Thyroid gland (tissue), 4 donors: ENCODE measurements at regions not wholly inside any gene's neighbourhood (a gene's known extent, or its start where the extent isn't known, plus 50 kb on each side); places are given as distances from the start of the nearest gene placed in this dataset.

Experiments
- POLR2A ChIP-seq, 2 donors: fragments of 450-650 bp; IDR thresholded peaks; one replicate each; pipeline ENCODE4 v1.6.1; 2017; ENCODE audit warnings: antibody characterized with exemption in 2 of 2, mild to moderate bottlenecking in 2 of 2, moderate library complexity in 1 of 2
- TF ChIP-seq, protein P1 (sequence below), 6 experiments: fragments of 200-600 bp in 3 of 6; fragments of 450-650 bp in 3 of 6; sonication (generic) in 3 of 6; IDR thresholded peaks; one replicate each; pipeline ENCODE4 v1.5.1; 2016 to 2019; ENCODE audit warnings: antibody characterized with exemption in 6 of 6, mild to moderate bottlenecking in 2 of 6, inconsistent platforms in 1 of 6, moderate library complexity in 1 of 6

DNA sequence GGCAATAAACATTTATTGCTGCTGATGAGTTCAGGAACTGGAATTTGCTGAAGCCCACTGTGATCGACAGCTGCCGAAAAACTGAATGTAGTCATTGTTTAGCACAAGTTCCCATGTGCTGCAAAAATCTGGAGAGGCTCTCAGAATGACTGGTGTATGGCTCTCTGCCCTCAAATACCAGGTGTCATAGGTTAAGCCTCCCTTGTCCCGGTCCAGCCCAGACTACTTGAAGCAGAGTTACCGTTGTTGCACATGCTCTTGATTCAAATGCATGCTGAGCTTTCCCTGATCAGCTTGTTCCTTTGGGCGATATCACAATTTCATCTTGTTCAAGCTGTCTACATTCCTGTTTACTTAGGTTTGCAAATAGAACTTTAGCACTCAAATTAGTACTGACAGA, 625.2 kb downstream of the CPS1 start:
- TF ChIP-seq POLR2A (IDR thresholded peaks at IDR 0.05): peak in 1 of 2 donors; percentile 30
- TF ChIP-seq, protein P1, sequence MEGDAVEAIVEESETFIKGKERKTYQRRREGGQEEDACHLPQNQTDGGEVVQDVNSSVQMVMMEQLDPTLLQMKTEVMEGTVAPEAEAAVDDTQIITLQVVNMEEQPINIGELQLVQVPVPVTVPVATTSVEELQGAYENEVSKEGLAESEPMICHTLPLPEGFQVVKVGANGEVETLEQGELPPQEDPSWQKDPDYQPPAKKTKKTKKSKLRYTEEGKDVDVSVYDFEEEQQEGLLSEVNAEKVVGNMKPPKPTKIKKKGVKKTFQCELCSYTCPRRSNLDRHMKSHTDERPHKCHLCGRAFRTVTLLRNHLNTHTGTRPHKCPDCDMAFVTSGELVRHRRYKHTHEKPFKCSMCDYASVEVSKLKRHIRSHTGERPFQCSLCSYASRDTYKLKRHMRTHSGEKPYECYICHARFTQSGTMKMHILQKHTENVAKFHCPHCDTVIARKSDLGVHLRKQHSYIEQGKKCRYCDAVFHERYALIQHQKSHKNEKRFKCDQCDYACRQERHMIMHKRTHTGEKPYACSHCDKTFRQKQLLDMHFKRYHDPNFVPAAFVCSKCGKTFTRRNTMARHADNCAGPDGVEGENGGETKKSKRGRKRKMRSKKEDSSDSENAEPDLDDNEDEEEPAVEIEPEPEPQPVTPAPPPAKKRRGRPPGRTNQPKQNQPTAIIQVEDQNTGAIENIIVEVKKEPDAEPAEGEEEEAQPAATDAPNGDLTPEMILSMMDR (IDR thresholded peaks at IDR 0.05): peak in 1 of 6 experiments; percentile 8
